Left lung (tissue), 4 donors: ENCODE measurements at regions not wholly inside any gene's neighbourhood (a gene's known extent, or its start where the extent isn't known, plus 50 kb on each side); places are given as distances from the start of the nearest gene placed in this dataset.

Experiments
- ATAC-seq: fragments of 200-7000 bp; cut with Tn5 transposase; one replicate; pipeline ENCODE4 v1.9.1; 2020; ENCODE audit warnings: moderate library complexity
- DNase-seq, 4 donors: peaks; one replicate each; pipeline ENCODE4 v3.0.0-alpha.2; 2013 to 2020
- H3K27ac ChIP-seq, 2 donors: fragments of 200-600 bp; sonication (generic) in 1 of 2; one replicate each; pipeline versions ENCODE4 v1.5.0 to v1.8.0; 2020 to 2021
- H3K27me3 ChIP-seq, 2 donors: fragments of 200-600 bp; sonication (generic) in 1 of 2; one replicate each; pipeline versions ENCODE4 v1.5.0 to v1.8.0; 2020 to 2021
- H3K36me3 ChIP-seq, 2 donors: fragments of 200-600 bp; sonication (generic) in 1 of 2; one replicate each; pipeline versions ENCODE4 v1.5.0 to v1.8.0; 2020 to 2021
- H3K4me1 ChIP-seq, 2 donors: fragments of 200-600 bp; one replicate each; pipeline ENCODE4 v1.8.0; 2021
- H3K4me3 ChIP-seq, 2 donors: fragments of 200-600 bp; sonication (generic) in 1 of 2; one replicate each; pipeline versions ENCODE4 v1.5.0 to v1.8.0; 2020 to 2021; ENCODE audit warnings: mild to moderate bottlenecking in 1 of 2
- H3K9me3 ChIP-seq, 2 donors: fragments of 200-600 bp; sonication (generic) in 1 of 2; one replicate each; pipeline versions ENCODE4 v1.5.0 to v1.8.0; 2020 to 2021
- CTCF ChIP-seq, 2 donors: fragments of 200-600 bp; sonication (generic) in 1 of 2; IDR thresholded peaks; one replicate each; pipeline versions ENCODE4 v1.5.0 to v1.8.0; 2021; ENCODE audit warnings: antibody characterized with exemption in 2 of 2
- intact Hi-C, 2 donors: fragments of 100-400 bp; cut with DNase I; formaldehyde crosslinking; loops; one replicate each; pipeline versions ENCODE4 v1.11.2 to v1.14.2; 2022
- donor health status: DM: no; HTN: yes; CAD: no.
- donor health status: DM: no; HTN: no; CAD: no.

DNA sequence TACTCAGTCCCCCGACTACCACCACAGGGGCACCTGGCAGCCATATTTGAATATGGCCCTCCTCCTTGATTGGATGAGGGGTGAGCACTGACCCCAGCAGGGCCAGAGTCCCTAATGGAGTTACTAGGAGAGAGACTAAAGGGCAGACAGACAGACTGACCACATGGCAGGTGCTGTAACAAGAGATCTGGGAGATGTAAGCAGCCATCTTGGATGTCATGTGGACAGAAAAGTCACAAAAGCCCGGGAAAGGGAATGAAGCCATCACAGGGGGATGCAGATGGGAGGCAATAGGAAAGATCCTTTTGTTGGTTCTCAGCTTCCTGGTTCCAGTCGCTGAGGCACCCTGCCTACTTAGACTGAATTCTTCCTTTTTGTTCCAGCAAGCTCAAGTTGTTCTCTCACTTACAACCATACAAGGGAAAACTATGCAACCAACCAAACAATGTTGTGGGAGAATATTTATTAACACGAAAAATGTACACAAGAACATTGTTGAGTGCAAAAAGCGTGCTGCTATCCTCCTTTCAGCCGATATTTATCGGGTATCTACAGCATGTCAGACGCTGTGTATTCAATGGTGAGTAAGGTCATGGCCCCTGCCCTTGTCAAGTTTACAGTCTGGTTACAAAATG, 511.6 kb upstream of the PROK2 start:
- DNase-seq (no peak), ATAC-seq (no peak)
- Histone ChIP-seq H3K4me3 (no peak overlapping the region), H3K27ac (no peak overlapping the region), H3K36me3 (no peaks in the 10 kb centered on the region), H3K27me3 (peaks cover 0 to 1% of the 10 kb centered on the region in 2 donors), H3K9me3 (no peaks in the 10 kb centered on the region), H3K4me1 (peaks cover 0 to 5% of the 10 kb centered on the region in 2 donors)
- no peak for TF ChIP-seq CTCF (IDR thresholded peaks at IDR 0.05)
- intact Hi-C loops = no loop called here

GRCh38 chr3:72295962-72296450, 511.1 kb upstream of the PROK2 start:
- H3K4me3 ChIP-seq = no peak overlapping the region
- H3K27ac ChIP-seq = no peak overlapping the region
- no peak for DNase-seq
- H3K36me3 ChIP-seq = no peaks in the 10 kb centered on the region
- peaks cover 0 to 5% of the 10 kb centered on the region in 2 donors for H3K4me1 ChIP-seq
- H3K27me3 ChIP-seq = peaks cover 0 to 7% of the 10 kb centered on the region in 2 donors
- intact Hi-C loops = no loop called here
- no peak for ATAC-seq
- TF ChIP-seq CTCF (IDR thresholded peaks at IDR 0.05) = no peak
- H3K9me3 ChIP-seq = no peaks in the 10 kb centered on the region

GRCh38 chr3:72295276-72295961, 510.5 kb upstream of the PROK2 start:
- Histone ChIP-seq H3K4me3 (no peak overlapping the region), H3K27ac (no peak overlapping the region), H3K36me3 (no peaks in the 10 kb centered on the region), H3K27me3 (peaks cover 0 to 7% of the 10 kb centered on the region in 2 donors), H3K9me3 (no peaks in the 10 kb centered on the region), H3K4me1 (peaks cover 0 to 5% of the 10 kb centered on the region in 2 donors)
- no peak for TF ChIP-seq CTCF (IDR thresholded peaks at IDR 0.05)
- no peak for DNase-seq
- intact Hi-C loops = no loop called here
- ATAC-seq = no peak

DNA sequence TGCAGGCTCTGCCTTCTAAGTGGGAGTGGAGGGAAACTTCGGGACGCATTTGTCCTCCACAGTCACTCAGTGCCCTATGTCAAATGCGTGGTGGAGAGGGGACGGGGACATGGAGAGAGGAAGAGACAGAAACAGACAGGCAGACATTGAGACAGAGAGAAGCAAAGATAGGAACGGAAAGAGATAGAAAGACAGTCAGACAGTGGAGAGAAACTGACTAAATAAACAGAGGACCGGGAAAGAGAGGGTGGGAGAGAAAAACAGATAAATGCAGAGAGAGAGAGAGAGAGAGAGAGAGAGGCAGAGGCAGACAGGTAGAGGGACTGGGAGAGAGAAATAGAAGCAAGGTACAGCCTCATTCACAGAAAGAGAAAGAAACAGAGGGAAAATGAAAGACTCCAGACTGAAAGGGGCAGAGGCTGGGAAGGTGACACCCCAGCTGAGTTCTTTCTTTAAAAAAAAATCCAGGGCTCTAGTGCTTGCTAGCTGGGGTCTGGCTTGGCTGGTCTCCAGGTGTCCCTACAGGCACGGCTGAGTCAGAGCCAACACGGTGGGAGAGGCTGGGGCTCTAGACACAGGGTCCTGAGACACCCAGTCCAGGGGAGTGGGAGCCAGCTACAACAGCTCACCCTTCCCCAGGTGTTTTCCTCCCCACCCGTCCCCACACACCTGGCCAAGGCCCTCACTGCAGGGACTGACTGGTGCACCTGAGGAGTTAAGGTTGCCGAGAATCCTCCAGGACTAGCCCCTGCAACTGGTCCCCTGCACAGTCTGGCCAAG, 506.1 kb upstream of the PROK2 start:
- peaks cover 0 to 7% of the 10 kb centered on the region in 2 donors for H3K27me3 ChIP-seq
- H3K27ac ChIP-seq = no peak overlapping the region
- no peak for TF ChIP-seq CTCF (IDR thresholded peaks at IDR 0.05)
- intact Hi-C loops = no loop called here
- peaks cover 0 to 13% of the 10 kb centered on the region in 2 donors for H3K4me1 ChIP-seq
- ATAC-seq (no peak), DNase-seq (no peak)
- H3K4me3 ChIP-seq = no peak overlapping the region
- no peaks in the 10 kb centered on the region for H3K36me3 ChIP-seq
- H3K9me3 ChIP-seq = no peaks in the 10 kb centered on the region

DNA sequence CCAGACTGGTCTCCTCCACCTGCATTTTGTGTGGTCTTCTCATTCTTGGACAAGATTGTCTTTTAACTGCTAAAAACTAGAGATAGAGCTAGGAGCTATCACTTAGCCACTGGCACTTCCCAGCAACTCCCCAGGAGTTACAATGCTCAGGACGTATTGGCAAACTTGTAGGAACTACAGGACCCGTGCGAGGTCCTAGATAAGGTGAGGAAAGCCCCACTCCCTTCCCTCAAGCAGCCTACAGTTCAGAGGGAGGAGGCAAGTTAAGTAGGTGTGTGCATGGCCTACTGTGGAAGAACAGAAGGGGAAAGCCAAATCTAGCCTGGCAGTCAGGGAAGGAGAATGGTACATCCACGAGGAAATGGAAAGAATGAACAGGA, 504.7 kb upstream of the PROK2 start:
- H3K36me3 ChIP-seq = no peaks in the 10 kb centered on the region
- H3K4me3 ChIP-seq = no peak overlapping the region
- no peak overlapping the region for H3K27ac ChIP-seq
- DNase-seq (no peak), ATAC-seq (no peak)
- intact Hi-C loops = no loop called here
- H3K27me3 ChIP-seq = peaks cover 0 to 7% of the 10 kb centered on the region in 2 donors
- no peaks in the 10 kb centered on the region for H3K9me3 ChIP-seq
- no peak for TF ChIP-seq CTCF (IDR thresholded peaks at IDR 0.05)
- peaks cover 0 to 13% of the 10 kb centered on the region in 2 donors for H3K4me1 ChIP-seq
